ENCODE measurements at regions not wholly inside any gene's neighbourhood (a gene's known extent, or its start where the extent isn't known, plus 50 kb on each side); places are given as distances from the start of the nearest gene placed in this dataset.

GRCh38 chr14:71324767-71325272 lies 417.6 kb downstream of the PCNX1 start:
- TF ChIP-seq POLR2AphosphoS5 (IDR thresholded peaks at IDR 0.05; ENCODE audit: low read depth, low read length): no peak

- no peak for TF ChIP-seq FOXP2 (optimal IDR thresholded peaks at IDR 0.05; ENCODE audit: borderline replicate concordance, extremely low read depth, extremely low read length, insufficient read depth)
- no peak for TF ChIP-seq TAF1 (IDR thresholded peaks at IDR 0.05; ENCODE audit: borderline replicate concordance, insufficient read depth, low read length)
- no peak for TF ChIP-seq POLR2AphosphoS5 (IDR thresholded peaks at IDR 0.05; ENCODE audit: low read depth, low read length)
- TF ChIP-seq REST (IDR thresholded peaks at IDR 0.05; ENCODE audit: insufficient read depth in 1 of 2, low read depth in 2 of 2, low read length in 2 of 2): no peak
- no peak for TF ChIP-seq SIN3A (IDR thresholded peaks at IDR 0.05; ENCODE audit: borderline replicate concordance, insufficient read depth, low read length)
Measured at GRCh38 chr14:71327691-71328090, 420.4 kb downstream of the PCNX1 start.

DNA sequence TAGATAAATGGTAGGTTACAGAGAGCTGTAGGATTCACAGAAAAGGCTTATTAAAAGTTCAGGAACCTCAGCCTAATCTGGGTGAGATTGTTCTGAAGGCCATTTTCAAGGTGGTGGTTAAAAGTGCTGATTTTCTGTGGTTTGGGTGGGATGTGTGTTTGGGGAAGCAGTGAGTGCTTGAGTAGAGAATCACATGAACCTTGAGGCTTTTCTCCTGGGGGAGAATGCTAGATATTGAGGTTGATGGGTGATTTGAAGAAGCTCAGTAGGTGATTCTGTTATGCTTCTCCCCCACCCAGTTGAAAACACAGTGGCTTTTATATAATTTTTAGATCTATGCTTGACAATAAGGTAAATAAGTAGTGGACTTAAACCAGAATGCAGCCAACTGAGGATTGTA lies 420.9 kb downstream of the PCNX1 start:
- TF ChIP-seq TAF1 (IDR thresholded peaks at IDR 0.05; ENCODE audit: borderline replicate concordance, insufficient read depth, low read length) (no peak), REST (IDR thresholded peaks at IDR 0.05; ENCODE audit: insufficient read depth in 1 of 2, low read depth in 2 of 2, low read length in 2 of 2) (no peak)

GRCh38 chr14:71328954-71329353 lies 421.7 kb downstream of the PCNX1 start:
- TF ChIP-seq SIN3A (IDR thresholded peaks at IDR 0.05; ENCODE audit: borderline replicate concordance, insufficient read depth, low read length) (no peak), FOXP2 (optimal IDR thresholded peaks at IDR 0.05; ENCODE audit: borderline replicate concordance, extremely low read depth, extremely low read length, insufficient read depth) (no peak), POLR2AphosphoS5 (IDR thresholded peaks at IDR 0.05; ENCODE audit: low read depth, low read length) (no peak), REST (IDR thresholded peaks at IDR 0.05; ENCODE audit: insufficient read depth in 1 of 2, low read depth in 2 of 2, low read length in 2 of 2) (no peak), TAF1 (IDR thresholded peaks at IDR 0.05; ENCODE audit: borderline replicate concordance, insufficient read depth, low read length) (no peak)

DNA sequence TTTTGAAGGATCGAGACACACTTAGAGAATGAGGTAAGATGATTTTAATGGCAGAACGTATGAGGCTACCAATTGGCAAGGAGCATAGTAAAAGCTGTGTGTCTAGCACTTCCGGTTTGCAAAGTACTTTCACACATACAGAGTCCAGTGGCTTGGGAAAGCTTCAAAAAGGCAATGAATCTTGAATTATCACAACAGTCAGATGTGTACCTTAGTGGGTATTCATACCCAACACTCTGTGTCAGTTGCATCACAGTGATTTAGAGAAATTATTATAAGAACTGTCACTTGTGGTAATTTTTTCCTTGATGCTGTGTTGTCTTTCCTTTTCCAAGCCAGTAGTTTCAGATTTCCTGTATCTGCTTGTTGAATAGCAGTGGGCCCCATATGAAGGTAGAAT lies 424.1 kb downstream of the PCNX1 start:
- TF ChIP-seq POLR2AphosphoS5 (IDR thresholded peaks at IDR 0.05; ENCODE audit: low read depth, low read length): no peak
- TF ChIP-seq FOXP2 (optimal IDR thresholded peaks at IDR 0.05; ENCODE audit: borderline replicate concordance, extremely low read depth, extremely low read length, insufficient read depth): no peak
- TF ChIP-seq SIN3A (IDR thresholded peaks at IDR 0.05; ENCODE audit: borderline replicate concordance, insufficient read depth, low read length): no peak
- TF ChIP-seq REST (IDR thresholded peaks at IDR 0.05; ENCODE audit: insufficient read depth in 1 of 2, low read depth in 2 of 2, low read length in 2 of 2): no peak
- no peak for TF ChIP-seq TAF1 (IDR thresholded peaks at IDR 0.05; ENCODE audit: borderline replicate concordance, insufficient read depth, low read length)
